NCI-H1417 treated with DMSO at 0.1 percent for 48 hours (cell line): ENCODE measurements at regions not wholly inside any gene's neighbourhood (a gene's known extent, or its start where the extent isn't known, plus 50 kb on each side); places are given as distances from the start of the nearest gene placed in this dataset.

Source experiments
- DNase-seq: peaks from one replicate; lab custom pipeline; 2025; lab: John Stamatoyannopoulos, UW

DNA sequence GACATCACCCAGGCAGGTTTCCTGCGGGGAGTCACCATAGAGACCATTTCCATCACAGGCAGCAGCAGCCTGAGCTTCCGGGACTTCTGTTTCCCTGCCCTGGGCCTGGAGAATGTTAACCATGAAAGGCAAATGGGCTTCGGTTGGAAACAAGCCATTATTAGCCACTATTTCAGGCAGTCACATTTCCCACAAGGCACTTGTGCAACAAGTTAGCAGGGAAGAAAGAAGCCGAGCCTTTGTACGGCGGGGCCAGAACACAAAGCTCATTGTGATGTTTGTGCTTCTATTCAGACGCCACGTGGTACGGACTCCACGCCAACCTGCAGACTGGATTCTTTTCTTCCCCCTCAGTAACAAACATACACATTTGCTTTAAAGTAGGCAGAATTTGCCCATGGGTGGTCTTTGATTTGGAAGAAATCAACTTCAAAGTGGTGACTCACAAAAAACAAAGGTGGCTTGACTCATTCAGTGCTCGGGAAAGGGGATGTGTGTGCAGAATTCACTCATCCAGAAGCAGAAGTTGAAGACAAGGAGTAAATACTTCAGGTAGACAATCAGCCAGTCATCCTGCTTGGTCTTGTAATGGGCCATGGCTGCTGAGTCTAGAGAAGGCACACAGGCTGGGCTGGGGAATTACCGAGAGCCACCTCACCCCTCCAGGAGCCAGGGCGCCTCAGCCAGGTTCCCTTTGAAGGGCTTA is 154.2 kb upstream of the PRMT8 start:
- DNase-seq = no peak

DNA sequence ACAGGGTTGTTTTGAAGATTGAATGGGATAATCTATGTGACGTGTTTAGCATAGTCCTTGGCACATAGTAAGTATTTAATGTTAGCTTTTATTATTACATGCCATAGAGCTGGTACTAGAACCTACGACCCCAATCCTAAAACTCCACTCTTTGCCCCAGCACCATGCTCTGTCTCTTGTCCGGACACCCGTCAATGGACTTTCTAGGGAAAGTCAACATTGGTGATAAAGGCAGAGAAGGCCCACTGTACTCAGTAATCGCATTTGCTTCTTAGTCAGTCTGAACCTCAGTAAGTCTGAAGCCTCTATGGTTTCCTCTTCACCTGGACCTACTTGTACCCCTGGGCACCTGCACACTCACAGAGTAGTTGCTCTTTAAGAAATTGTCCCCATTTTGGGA is 153.1 kb upstream of the PRMT8 start:
- DNase-seq = no peak

DNA sequence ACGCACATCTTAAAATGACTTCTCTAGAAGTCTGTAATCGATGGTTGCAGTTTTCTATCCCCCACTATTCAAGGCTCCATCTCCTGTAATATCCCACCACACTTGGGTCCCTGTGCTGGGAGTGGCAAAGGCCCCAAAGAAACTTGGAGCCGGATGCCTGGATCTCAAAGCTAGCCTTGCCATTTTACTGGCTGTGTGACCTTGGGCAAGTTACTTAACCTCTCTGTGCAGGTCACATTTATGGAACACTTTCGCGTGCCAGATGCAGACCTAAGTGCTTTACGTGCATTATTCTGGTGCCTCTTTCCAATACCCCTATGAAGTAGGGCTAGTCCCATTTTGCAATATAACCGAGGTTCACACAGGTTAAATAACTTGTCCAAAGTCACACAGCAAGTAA is 151.8 kb upstream of the PRMT8 start:
- DNase-seq = no peak

DNA sequence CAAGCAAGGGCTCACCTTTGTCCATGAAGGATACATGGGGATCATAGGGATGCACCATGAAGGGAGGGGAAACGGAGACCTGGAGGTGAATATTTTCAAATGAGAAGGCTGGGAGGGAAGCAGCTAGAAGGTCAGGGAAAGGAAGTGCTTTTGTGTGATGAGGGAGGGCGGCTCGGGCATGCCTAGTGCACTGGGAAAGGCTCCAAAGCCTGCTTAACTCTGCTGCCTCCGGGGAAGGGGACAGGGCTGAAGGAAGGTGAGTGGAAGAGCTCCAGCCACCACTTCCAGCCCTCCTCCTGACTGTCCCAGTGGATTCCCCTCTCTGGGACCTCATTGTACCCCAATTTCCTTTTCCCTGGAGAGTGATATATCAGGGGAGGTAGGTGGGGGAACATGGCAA is 149.4 kb upstream of the PRMT8 start:
- DNase-seq = no peak

DNA sequence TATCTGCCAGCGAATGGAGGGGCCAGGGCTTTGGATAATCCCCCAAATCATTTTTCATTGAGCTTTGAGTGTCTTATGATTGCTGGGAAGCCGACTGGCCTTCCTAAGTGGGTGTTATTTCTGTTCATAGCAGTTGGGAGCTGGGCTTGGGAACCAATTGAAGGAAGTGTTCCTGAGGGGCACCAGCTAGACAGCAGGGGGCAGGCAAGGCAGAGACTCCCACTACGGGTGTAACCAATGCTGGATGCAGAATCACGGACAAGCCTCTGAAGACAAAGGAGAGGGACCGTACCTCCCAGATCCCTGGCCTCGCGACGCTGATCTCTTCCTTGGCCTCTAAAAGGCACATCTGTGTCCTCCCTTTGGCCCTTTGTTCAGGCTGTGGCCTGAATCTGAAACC is 149.0 kb upstream of the PRMT8 start:
- no peak for DNase-seq

DNA sequence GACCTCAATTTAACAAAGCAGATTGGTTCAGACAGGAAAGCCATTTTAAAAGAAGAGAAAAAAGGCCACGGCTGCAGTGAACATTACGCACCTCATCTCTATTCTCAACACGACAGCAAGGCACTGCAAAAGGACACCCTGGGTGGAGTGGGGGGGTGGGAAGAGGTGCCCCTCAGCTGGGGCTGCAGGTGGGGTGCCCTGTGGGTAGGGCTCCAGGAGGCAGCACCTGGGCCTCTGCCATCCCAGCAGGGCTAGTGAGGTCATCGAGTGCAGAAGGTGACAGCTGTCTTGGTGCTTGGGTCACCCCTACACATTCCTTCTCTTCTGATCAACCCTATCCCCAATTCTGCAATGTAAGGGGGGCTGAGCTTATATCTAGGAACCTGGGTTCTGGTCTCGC is 142.9 kb upstream of the PRMT8 start:
- no peak for DNase-seq

DNA sequence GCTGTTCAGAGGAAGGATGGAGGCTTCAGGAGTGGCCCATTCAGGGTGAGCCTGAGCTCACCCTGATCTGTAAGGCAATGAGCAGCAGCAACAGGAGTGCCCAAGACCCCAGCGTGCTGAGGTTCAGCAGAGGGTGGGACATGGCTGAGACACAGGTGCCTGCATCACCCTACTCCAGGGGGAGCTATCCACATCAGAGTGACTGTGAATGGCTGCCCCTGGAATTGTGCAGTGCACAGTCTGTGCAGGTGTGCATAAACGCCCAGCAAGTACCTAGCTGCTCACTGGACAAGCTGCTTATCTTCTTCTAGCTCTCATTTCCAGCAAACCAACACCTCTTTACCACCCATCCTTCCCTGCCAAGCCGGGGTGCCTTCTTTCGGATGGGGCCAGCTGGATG is 140.6 kb upstream of the PRMT8 start:
- no peak for DNase-seq

DNA sequence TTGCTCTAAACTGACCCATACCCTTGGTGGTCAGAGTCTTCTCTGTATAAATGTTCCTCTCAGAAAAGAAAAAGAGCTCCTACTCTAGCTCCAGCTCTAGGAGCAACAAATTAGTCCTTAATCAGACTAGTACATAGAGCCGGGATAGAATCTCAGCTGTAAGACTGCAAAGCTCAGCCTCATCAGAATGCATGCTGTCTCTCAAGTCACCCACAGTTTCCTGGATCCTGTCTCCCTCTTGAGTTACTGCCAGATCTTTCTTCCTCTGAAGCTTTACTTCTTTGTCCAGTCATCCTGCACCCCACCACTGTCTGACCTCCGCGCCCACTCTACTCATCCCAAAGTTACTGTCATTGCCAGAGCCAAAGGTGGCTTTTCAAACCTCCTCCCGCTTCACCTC is 139.3 kb upstream of the PRMT8 start:
- DNase-seq = no peak

DNA sequence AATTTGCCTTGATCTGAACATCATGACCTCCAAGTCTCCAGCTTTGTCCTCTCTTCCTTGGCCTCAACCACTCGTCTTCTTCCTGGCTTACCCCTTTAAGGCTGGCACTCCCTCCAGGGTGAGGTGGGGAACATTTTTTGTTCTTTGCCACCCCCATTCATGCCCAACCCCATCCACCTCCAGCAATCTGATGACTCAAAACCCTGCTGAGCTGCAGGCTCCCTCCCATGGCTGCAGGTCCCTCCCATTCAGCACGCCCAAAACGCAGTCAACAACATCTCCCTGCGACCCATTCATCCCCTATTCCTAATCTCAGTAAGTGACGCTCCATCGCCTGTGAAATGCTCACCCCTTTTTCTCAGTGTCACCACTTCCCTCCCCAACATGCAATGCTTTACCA is 138.8 kb upstream of the PRMT8 start:
- DNase-seq = no peak

DNA sequence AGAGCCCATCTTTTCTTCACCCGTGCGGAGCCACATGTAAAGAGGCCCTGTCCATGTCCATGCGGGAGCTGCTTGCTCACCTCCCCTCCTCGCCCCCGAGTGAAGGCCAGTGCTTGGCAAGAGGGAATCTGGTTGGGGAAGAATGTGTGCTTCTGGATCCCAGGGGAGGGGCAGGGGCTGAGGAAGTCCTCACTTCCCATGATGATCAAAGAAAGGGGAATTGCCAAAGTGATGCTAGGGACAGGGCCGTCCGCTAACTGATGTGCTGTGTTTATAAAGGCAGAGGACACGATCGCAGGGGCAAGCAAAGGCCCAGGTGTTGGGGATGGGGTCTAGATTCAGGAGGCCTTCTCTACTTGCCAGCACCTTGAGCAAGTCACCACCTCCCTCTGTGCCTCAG is 137.4 kb upstream of the PRMT8 start:
- no peak for DNase-seq

DNA sequence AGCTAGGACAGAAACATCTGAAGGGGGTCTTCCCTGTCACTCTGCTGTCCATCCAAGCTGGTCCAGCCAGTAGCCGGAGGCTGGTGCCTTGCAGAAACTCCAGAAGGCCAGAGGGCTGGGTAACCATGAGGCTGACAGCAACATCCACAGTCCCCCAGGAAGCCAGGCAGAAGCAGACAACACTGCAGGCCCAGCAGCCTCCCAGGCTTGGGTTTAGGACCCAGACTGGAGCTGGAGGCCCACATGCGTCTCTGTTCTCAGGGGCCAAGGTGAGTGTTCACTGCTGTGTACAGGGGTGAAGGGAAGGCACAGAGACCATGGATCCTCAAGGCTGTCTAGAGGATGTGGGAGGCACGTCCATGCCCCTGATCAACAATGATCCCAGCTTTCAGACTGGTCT is 136.4 kb upstream of the PRMT8 start:
- DNase-seq = no peak

DNA sequence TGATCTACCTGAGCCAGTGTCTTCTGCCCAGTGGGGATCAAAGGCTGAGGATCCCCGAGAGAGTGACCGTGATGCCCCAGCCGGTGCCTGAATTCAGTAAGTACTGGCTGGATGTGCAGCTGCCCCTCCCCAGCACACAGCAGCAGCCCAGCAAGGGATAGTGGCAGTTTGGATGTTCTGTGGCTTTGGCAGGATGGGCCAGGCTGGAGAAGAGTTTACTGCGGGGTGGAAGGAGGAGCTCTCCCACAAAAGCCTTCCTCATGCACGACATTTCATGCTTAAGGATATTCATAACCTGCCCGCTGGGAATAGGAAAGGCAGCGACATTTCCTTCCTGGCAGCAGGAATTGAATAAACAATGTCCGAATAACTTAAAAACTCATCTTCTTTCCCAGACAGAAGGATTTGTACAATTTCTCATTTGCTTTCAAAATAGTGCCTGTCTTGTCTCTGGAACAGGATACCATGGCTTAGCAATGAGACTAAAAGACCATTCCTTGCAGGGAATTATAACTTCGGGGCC is 135.6 kb upstream of the PRMT8 start:
- no peak for DNase-seq

DNA sequence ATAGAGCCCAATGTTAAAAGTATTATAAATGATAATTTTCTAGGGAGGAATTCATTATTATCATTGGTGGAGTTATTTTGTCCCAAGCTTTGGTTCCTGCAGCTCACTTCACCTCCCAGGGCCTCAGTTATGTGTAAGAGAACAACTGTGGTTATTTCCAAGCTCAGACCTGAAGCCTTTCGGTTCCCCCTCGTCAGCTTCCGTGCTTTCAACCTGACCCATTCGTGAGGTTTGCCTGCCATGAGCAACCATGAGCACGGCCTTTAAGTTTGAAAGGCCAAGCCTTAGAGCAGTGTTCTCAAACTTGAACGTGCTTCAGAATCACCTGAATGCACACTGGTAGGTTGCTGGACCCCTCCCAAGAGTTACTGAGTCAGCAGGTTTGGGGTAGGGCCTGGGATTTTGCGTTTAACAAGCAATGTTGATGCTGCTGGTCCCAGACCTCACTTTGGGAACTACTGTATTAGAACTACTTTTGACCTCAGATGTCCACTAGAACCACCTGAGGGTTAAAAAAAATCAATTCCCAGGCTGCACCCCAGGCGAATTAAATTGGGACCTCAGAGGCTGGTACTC is 133.0 kb upstream of the PRMT8 start:
- no peak for DNase-seq

DNA sequence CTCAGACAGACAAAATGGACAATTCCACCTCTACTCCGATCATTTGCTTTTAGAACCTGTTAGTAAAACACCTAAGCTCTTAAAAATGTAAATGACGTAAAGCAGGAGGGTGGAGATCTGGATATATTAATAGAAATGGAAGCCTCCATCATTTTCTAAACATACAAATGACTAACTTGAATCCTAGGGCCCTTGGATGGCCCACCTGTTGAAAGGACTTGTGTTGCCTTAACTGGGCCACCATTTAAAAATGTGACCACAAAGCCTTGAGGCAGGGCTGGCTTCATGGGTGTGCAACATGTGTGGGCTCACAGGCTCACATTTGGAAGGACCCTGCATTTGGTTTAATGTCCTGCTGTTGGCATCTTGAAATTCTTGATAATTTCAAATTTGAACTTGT is 131.5 kb upstream of the PRMT8 start:
- DNase-seq = no peak

DNA sequence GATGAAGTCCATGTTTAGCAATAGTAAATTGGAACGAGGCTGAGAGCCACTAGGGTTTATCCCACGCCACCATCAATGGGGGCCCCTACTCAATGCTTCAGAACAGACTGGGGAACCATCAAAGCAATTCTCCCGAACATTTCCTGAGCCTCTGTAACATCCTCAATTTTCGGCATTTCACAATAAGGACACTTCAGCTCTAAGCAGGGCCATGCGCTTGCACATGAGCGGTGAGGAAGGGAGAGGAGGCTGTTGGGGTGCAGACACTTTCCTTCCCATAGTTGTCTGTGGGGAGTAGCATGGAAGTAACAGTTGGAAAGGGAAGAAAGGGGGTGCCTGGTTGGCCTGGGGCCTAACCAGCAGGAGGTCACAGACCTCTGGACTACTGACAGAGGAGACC is 129.9 kb upstream of the PRMT8 start:
- DNase-seq = no peak

DNA sequence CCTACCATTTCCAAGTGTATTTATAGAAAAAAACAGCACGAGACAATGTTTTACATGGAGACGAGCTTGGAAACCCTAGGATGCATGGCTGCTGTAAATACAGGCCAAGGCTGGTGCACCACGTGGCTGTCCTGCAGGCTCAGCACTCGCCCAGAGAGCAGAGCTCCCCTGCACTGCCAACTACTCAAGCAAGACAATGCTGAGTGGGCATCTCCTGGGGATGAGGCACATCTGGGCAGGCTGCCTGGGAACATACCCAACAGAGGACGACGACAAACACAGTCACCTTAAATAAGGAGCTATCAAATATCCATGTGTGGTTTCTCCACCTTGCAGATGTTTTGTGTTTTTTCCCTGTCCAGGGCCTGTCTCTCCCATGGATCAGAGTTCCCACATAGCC is 128.3 kb upstream of the PRMT8 start:
- DNase-seq = no peak

DNA sequence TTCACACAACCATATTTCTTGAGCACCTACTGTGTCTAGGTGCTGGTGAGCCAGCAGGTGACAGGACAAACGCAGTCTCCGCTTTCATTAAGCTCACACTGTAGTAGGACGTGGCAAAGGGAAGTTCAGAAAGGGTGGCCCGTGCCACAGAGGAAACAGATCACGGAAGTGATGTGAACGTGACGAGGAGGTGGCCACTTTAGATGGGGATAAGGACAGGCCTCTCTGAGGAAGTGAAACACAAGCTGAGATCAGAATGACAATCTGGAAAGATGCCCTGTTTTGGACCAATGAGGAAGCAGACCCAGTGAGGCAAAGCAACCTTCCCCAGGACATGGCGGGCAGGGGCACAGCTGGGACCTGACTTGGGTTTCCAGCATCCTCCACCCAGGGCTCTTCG is 127.4 kb upstream of the PRMT8 start:
- no peak for DNase-seq

DNA sequence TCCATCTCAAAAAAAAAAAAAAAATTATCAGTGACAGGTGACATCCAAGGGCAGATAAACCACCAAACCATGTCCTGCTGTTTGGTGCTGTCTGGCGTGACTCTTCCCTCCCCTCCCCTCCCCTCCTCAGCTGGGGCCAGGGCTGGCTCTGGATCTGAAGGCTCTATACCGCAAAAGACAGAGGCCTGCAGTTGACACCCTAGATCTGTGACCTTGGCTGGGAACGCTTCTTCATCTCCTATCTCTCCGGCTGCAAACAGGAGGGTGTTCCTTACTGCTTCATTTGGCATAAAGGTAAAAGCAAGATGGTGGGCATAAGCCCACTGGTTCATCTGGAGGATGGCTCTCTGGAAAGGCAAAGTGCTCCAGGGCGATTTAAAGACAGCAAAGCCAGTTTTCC is 126.8 kb upstream of the PRMT8 start:
- DNase-seq = no peak

DNA sequence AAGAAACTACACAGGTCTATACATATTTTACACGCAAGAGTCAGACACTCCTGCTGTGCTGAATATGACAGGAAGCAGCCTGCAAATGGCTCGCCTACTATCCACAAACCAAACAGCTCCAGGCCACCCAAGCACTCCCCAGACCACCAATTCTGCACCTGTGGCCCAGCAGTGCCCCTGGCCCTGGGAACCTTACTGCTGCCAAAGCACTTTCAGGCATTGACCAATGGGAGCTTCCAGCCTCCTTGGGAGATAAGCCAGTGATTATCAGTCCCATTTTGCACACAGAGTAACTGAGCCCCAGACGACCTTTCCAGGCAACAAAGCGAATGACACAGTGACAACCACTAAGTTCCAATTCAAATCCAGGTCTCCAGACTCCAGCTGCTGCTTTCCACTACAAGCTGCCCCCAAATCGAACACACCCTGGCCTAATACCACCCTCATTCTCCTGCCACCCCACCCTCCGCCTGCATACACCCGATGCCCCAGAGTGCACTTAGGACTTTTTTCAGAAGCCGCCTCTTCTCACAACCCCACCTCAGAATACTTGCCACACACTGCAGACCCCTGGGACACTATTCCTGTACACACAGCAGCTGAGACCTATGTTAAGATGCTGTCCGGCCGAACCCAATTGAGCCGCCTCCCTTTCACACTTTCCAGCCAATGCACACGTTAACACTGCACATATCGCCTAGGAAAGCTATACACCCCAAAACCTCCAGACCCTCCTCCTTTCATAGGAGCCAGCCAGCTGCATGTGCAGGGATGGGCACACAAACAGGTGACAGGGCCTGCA is 126.1 kb upstream of the PRMT8 start:
- no peak for DNase-seq

DNA sequence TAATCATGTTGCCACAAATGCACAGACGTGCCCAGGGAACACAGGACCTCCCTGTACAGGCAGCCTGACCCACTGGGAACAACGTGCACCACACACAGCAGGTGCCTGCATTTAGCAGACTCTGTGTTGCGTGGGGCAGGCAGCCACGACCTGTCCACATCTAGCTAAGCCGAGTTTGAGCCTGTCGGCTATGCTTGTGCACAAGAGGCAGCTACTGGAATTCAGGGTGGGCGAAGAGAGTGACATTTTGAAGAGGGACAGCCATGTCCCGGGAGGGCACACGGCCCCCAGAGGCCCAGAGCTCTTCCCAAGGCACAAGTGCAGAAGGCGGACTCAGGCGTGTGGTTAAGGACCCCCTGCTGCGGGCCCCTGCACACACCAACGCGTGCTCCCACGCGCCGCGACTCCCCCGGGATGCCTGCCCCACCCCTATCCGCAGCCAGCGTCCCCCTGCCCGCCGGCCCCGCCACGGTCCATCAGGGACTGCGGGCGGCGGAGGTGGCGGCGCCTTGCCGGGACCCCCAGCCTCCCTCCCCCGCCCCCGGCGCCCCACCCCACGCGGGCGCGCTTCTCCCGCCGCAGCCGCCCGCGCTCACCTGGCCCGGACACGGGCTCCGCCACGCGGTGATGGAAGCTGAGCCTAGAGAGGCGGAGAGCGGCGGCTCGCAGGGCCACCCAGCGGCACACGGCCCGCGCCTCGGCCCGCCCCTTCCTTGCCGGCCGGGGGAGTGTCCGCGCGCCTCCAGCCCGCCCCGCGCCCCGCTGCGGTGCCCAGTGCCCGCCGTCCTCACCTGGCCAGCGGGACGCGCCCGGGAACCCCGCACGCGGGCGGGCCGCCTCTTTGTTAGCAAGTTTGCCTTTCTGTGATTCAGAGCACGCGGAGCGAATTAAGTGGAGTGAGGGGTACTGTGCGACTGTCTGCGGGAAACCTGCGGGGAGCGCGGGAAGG is 125.3 kb upstream of the PRMT8 start:
- DNase-seq = no peak

DNA sequence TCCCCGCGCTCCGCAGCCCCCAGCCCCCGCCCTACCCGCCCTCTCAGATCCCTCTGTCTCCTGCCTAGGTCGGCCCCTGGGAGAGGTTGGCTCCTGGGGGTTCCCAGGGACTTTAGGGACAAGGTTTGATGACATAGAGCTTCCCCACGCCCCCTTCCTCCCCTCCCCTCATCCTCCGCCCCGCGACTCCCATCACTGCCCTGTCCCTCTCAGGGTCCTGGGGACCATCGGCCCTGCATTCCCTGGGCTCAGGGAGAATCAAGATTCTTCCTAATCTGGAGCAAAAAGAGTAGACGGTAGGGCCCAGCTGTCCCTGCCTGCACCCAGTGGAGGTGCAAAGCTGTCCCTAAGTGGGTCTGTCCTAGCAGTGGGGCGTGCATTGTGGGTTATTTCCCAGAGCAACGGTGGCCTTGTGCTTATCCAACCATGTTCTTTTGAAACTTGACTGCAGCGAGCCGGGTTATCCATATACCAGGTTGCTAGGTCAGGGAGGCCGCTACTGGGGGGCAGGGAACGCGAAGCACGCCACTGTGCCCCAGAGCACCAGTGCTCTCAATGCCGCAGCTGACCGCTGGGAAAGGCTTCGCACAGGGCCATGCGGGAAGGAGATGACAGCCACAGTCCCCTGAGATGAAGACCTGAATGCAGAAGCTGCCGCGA is 124.4 kb upstream of the PRMT8 start:
- no peak for DNase-seq
